ENCODE measurements at regions not wholly inside any gene's neighbourhood (a gene's known extent, or its start where the extent isn't known, plus 50 kb on each side); places are given as distances from the start of the nearest gene placed in this dataset.

GRCh38 chr4:138298431-138298830 is 56.3 kb upstream of the SLC7A11 start:
- ATAC-seq (no peak), DNase-seq (no peak)
- Histone ChIP-seq H3K27ac (no peak overlapping the region), H3K4me3 (no peak overlapping the region), H3K36me3 (no peaks in the 10 kb centered on the region), H3K27me3 (no peaks in the 10 kb centered on the region), H3K4me1 (no peaks in the 10 kb centered on the region), H3K9me3 (no peaks in the 10 kb centered on the region)
- TF ChIP-seq CTCF (IDR thresholded peaks at IDR 0.05), result no peak
- WGBS, 2 donors, result 76 to 87% methylated on average over 1 of the region's 1 CpG
- intact Hi-C loops (cut with DNase I), result loop anchor here in 1 of 10 donors (5.0 kb wide), 1 partner anchor 331 kb away; no protein-coding TSS in a partner anchor

GRCh38 chr4:138297743-138298405 is 55.7 kb upstream of the SLC7A11 start:
- Histone ChIP-seq H3K4me1 (no peaks in the 10 kb centered on the region), H3K27me3 (no peaks in the 10 kb centered on the region), H3K27ac (no peak overlapping the region), H3K9me3 (no peaks in the 10 kb centered on the region), H3K4me3 (no peak overlapping the region), H3K36me3 (no peaks in the 10 kb centered on the region)
- intact Hi-C loops (cut with DNase I), result loop anchor here in 1 of 10 donors (5.0 kb wide), 1 partner anchor 331 kb away; no protein-coding TSS in a partner anchor
- ATAC-seq, result no peak
- no peak for TF ChIP-seq CTCF (IDR thresholded peaks at IDR 0.05)
- WGBS, 2 donors, result 77 to 80% methylated on average over 3 of the region's 3 CpGs
- DNase-seq, result no peak

- 96 to 98% methylated on average over 3 of the region's 3 CpGs for WGBS, 2 donors
- Histone ChIP-seq H3K36me3 (no peaks in the 10 kb centered on the region), H3K4me3 (no peak overlapping the region), H3K9me3 (no peaks in the 10 kb centered on the region), H3K27ac (no peak overlapping the region), H3K4me1 (no peaks in the 10 kb centered on the region), H3K27me3 (no peaks in the 10 kb centered on the region)
- ATAC-seq (no peak), DNase-seq (no peak)
- intact Hi-C loops (cut with DNase I), result no loop called here
- no peak for TF ChIP-seq CTCF (IDR thresholded peaks at IDR 0.05)
Measured at GRCh38 chr4:138292321-138292720, 50.2 kb upstream of the SLC7A11 start.

Measured in heart right ventricle (tissue), 16 donors.